Stimulated activated CD4-positive, alpha-beta T cell treated with anti-CD3 and anti-CD28 coated beads, Interleukin-1b, Interleukin-23, amount 100 ng/mL, for 48 hours (primary cell): ENCODE measurements at regions not wholly inside any gene's neighbourhood (a gene's known extent, or its start where the extent isn't known, plus 50 kb on each side); places are given as distances from the start of the nearest gene placed in this dataset.
A peak's percentile ranks its signal among the peaks of the same experiment; 100 is the strongest.

Experiments used
- DNase-seq: peaks from one replicate; pipeline ENCODE4 v3.0.0-alpha.2; 2020

DNA sequence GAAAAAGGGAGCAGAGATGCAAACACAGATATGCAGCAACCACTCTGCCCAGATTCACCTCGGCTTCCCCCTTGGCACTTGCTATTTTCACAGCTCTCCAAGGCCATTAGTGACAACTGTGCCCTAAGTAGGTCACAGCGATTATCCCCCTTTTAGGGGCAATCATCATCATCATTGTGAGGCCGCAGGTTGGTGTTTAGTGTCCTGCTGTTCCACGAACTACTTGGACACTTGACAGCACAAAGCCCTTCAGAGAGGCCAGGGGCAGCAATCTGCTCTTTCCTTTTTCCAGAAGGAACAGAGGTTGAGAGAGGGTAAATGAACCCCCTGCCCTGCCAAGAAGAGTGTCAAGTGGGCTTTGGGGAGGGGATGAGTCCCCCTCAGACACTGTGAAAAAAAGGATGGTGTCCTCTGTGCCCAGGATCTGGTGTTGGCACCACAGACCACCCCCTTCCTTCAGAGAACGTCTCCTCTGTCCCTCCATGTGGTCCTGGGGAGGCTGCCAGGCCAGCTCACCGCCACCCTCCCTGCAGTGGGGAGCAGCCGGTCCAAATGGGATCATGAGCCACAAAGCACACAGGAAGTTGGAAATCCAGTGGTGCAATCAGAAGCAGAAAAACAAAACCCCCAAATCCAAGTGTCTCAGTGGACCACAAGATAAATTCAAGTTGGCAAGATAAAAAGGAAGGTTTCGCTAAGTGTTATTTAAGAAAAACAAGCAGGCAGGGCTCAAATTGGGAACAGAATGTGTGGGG, 78.4 kb upstream of the MED9 start:
- DNase-seq = no peak

DNA sequence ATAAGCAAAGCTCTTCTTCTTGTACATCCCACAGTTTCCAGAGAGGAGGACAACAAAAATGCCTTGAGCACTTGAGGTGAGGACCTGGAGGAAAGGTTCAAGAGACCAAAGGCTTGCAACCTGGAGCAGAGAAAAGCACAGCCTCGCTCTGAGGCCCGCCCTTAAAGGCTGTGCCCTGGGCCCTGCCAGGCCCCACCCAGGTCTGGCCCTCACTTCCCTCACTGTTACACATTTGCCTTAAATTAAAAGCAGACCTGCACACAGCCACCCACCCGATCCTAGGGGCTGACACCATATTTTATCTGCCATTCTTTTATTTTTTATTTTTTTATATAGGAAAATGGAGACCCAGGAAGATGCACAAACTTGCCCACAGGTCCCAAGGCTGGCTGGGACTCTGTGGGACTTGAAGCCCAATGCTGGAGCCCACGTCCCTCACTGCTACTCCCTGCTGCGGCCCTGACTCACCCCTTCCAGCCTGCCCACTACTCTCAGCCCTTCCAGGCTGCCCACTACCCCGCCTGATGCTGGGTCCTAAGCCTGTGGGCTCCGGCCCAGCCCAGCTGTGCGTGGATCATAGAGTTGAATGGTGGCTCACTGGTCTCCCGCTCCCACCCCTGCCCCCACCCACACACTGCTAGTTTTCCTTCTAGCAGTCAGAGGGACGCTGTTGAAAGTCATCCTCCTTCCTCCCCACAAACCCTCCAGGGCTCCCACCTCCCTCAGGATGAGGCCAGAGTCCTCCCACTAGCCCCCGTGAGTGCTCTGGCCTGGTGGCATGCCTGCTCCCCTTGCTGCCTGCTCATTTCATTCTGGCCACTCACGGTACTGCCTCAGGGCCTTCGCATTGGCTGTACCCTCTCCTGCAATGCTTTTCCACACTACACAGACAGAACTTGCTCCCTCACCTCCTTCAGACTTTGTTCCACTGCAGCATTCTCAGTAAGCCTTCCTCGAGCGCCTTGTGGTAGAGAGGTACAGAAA, 77.6 kb upstream of the MED9 start:
- DNase-seq = no peak

DNA sequence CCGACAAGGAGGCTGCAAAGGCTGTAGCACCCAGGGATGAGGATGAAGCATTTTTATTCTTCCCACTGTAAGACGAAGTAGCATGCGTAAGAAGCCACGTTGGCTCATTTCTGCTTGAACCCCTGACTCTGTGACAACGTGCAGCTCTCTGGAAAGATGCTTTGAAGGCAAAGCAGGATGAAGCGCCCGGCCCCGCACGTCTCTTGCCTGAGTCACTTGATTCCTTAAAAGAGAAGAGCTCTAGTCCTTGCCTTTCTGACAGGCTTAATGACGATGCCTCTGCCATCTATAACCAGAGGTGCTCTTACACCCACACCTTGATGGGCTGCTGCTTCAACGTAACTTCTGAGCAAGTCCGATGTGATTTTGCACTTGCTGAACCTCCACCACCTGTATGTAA, 76.7 kb upstream of the MED9 start:
- no peak for DNase-seq

DNA sequence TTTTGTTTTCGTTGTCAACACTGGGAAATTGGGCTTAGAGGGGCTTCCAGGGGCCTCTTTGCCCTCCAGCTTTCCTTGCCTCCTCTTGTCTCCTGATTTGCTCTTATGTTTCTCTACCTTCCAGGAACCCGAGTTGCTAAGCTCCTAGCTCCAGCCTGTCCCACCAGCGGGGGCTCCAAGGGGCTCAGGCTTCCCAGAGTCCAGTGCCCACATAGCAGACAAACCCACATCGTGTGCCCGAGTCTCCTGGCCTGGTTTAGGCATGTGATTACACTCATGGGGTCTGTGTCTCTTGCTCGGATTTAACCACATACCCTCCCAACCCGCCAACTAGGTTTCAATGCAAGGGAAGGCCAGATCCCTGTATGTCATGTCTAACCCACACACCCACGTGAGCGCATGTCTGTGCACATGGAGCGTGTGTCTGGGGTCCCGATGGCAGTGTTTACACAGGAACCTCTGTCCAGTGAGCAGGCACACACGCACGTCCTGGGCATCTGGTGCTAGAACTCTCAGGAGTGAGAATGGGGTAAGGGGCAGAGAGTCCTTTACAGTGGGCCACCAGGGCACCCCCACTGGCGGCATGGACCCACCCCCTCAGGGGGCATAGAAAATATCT, 76.1 kb upstream of the MED9 start:
- DNase-seq = no peak

DNA sequence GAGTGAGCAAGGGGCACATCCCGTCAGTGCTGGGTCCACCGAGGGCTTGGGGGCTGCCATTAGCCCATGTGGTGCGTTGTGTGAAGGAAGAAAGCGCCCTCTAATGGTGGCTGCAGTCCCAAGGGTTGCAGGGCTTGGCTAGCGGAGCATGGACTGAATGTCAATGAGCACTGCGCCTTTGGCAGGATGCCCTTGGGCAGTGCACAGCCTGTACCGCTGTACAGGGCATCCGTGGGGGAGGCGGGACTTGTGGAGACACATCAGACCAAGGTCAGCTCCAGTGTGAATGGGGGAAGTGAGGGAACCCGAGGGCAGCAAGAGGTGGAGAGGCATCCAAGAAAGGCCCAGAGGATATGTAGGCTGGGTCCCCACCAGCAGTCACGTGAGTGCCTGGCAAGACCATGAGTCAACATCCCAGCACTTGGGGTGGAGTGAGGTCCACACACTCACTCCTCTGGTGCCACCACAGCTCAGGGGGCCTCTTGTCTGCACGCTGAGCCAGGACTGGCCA, 75.5 kb upstream of the MED9 start:
- DNase-seq = no peak

DNA sequence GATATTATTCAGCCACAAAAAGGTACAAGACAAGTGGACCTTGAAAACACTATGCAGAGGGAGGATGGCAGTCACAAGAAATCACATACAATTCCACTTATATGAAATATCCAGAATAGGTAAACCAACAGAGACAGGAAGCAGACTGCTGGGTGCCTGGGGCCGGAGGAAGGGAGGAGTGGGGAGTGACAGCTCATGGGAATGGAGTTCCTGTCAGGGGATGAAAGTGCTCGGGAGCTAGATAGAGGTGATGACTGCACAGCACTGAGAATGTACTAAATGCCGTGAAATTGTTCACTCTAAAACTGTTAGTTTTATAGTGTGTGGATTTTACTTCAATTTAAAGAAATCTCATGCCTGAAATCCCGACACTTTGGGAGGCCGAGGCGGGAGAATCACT, 74.2 kb upstream of the MED9 start:
- no peak for DNase-seq

DNA sequence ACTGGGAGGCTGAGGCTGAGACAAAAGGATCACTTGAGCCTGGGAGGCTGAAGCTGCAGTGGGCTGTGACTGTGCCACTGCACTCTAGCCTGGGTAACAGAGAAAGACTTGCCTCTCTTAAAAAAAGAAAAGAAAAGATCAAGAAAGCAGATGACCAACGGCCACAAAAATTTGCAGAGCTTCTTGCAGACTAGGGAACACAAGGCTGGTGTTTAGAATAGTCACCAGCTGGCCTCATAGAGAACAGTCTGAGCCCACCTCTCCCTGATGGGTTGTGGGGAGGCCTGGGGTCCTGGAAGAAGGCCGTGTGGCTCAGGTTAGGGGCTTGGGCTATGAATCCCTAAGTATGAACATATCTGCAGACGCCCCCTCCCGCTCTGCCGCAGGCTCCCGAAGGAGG, 73.7 kb upstream of the MED9 start:
- no peak for DNase-seq

DNA sequence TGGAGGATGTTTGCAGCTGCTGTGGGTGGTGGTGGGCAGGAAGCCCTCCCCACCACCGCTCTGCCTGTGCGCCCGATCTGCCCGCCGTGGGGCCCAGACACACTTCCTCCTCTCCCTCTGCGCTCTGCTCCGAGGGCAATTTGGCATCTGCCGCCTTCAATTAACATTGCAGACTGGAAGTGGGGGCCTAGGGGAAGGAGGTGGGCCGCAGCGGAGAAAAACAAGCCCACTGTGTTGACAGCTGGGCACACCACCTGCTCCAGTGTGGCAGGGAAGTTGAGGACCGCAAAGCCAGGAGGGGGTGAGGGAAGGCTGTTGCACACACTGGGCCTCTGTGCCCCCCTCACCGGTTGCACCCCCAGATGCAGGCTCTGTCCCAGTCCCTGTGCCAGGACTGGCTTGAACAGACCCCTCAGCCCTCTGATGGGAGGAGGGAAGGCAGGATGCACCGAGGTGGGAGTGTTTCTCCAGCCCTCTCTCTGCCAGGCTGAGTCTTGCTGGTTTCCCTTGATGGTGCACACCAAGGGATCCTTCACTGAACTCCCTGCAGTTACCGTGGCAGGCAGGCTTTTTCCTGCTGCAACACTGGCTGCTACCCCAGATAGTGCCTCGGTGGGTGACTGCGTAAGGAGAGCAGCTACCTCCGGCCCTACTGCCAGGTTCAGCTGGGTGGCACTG, 72.8 kb upstream of the MED9 start:
- peak; percentile 25 for DNase-seq

DNA sequence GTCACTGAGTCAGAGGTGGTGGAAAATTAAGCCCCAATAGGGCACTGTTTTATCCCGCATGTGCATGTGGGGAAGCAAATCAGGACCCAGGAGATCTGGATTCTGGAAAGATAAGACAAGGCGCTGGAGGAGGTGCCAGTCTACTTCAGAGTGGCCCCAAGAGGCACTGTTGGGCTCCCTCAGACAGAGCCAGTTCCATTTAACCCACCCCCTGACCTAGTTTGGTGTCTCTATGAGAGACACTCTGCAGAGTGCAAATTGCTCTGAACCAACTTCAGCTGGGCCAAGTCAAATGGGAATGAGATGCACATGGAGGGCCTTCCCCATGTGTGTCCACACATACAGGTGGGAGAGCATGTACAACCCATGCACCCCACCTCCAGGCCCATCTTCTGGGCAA, 71.1 kb upstream of the MED9 start:
- DNase-seq = no peak

DNA sequence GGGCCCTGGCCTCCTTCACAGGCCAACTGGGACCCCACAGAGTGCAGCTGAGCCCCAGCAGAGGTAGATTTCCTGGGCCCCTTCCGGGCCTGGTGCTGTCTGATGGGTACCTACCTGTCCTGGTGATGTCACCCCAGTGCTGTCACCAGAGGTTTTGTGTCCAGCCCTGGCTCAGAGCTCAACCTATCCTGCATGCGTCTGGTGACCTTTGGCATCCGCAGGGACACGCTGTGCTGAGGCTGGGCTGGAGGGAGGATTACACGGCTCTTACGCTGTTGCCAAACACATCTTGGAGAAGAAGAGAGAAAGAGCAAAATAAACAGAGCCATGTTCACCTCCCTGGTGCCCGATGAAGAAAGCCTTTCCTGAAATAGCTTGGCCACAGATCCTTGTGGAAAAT, 70.6 kb upstream of the MED9 start:
- no peak for DNase-seq

DNA sequence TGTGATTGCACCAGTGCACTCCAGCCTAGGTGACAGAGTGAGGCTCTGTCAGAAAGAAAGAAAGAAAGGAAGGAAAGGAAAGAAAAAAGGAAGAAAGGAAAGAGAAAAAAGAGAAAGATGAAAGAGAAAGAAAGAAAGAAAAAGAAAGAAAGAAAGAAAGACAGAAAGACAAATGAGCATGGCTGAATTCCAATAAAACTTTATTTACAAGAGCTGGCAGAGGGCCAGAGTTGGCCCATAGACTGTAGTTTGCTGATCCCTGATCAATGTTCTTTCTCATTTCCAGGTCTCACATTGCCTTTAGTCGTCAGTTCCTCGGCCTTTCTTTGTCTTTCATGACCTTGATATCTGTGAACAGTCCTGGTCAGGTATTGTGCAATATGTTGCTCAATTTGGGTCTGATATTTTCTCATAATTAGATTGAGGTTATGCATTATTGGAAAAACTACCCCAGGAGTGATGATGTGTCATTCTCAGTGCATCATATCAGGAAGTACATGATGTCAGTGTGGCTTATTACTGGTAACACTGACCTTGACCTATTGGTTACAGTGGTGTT, 68.5 kb upstream of the MED9 start:
- no peak for DNase-seq

DNA sequence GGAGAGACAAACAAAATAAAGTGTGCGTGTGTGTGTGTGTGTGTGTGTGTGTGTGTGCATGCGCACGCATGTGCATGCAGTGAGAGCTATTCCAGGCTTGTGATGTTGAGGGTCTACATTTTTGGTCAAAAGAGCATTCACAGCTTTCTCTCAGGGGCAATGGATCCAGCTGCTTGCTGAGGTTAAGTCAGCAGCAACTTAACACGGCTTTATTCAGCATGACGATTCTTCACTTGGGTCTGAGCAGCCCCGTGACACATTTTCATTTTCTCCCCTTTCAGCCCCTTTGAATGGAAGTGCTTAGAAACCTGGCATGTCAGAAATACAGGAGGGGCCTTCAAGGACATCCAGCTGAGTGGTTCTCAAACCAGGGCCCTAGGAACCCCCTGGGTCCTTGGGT, 66.4 kb upstream of the MED9 start:
- DNase-seq = no peak

DNA sequence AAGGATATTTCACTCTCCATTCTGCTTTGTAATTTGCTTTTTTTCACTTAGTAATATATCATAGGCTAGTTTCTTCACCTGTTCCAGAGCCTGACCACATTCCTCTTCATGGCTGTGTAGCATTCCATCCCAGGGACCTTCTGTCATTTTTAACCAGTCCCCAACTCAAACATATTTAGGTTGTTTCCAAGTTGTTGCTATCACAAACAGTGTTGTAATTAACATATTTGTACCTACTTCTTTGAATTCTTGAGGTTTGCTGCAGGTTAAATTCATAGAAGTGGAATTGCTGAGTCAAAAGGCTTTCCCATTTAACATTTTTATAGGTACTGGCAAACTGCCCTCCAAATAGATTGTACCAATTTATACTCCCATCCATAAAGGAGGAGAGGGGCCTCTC, 65.1 kb upstream of the MED9 start:
- DNase-seq = no peak

DNA sequence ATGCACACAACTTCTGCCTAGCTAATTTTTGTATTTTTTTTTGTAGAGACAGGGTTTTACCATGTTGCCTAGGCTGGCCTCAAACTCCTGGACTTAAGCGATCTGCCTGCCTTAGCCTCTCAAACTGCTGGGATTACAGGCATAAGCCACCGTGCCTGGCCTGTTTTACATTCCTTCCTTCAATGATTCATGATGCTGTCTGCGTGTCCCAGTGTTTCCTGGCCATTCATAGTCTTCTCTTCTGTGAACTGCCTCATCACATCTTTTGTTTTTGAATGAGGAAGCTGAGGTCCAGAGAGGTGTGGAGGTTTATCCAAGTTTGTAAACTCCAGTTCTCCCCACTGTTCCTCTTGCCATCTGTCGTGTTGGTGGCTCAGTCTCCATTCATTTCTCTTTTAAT, 64.5 kb upstream of the MED9 start:
- DNase-seq = no peak

DNA sequence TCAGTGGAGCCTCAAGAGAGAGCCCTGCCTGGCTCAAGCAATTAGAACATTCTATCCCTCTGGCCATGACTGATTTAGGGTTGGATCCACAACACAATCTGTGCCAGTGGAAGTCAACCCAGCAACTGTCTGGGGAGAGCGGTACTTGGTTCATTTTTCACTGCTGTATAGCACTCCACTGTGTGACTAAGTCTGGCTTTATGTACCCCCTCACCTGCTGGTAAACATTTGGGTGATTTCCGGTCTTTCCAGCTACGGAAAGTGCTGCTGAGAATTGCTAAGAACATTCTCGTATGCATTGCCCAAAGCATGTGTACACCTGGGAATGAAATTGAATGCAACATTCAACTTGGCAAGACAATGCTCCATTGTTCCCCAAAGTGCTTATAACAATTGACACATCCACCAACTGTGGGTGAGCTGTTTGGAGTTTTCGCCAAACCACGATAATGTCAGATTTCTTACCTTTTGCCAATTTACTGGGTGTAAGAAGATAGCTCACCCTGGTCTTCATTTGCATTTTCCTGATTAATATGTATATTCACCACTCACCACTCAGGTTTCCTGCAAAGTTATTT, 63.5 kb upstream of the MED9 start:
- no peak for DNase-seq

DNA sequence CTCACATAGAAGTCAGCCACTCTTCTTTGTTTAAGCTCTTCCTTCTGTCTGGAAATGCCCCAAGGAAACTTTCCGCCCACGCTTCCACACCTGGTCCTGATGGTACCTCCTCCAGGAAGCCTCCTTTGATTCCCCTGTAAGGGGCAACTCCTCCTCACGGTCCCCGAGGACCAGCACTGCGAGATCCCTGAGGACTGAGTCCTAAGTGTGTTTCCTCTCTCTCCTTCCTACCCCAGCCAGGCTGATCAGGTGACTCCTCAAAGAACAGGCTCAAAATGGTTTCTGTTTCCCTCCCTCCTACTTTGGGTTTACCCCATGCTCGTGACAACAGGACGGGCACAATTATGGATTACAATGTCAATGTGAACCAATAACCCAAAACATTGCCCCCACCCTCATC, 63.0 kb upstream of the MED9 start:
- DNase-seq = no peak

DNA sequence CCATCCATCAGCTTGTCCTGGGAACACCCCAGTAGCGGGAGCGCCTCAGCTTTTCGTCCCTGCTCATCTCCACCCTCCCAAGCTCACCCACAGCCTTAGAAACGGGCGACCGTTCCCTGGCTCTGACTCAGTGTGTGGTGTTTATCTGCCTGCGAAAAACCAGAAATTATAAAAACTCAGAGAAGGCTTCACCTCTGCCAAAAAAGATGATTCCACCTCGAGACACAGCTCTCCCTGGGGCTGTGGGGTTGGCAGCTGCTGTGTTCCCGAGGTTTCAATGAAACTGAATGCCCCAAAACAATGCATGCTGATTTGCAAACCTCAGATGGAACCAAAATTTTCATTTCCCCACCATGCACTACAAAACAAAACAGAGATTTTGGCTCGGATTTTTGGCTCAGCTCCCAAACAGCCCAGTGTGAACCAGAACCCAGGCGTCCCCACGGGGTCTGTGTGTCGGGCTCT, 62.4 kb upstream of the MED9 start:
- DNase-seq = no peak

DNA sequence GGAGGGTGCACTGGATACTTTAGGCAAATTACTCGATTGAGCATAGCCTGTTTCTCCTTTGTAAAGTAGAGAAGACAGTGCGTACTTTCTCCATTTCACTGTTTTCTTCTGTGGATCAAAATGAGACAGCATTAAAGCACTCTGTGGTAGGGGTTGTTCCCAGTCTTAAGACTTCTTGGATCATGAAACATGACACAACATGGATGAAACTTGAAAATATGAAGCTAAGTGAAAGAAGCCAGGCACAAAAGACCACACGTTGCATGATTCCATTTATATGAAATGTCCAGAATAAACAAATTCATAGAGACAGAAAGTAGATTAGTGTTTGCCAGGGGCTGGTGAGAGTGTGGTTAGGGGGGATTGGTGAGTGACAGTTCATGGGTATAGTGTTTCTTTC, 61.8 kb upstream of the MED9 start:
- DNase-seq = no peak

DNA sequence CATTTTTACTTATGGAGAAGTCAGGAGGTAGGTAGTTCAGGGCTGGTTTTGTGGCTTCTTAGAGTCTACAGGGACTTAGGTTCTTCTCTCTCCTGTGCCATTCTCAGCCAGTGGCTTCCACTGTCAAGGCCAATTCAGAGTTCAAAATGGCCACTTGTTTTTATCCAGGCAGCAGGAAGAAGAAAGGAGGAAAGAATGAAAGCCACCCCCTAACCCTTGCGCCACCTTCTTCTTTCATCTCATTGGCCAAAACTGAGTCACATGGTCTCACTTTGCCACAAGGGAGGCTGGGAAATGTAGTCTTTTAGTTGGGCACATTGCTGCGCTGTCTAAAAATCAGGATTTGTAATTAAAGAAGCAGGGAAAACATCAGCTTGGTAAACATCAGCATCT, 60.8 kb upstream of the MED9 start:
- DNase-seq = peak; percentile 31

DNA sequence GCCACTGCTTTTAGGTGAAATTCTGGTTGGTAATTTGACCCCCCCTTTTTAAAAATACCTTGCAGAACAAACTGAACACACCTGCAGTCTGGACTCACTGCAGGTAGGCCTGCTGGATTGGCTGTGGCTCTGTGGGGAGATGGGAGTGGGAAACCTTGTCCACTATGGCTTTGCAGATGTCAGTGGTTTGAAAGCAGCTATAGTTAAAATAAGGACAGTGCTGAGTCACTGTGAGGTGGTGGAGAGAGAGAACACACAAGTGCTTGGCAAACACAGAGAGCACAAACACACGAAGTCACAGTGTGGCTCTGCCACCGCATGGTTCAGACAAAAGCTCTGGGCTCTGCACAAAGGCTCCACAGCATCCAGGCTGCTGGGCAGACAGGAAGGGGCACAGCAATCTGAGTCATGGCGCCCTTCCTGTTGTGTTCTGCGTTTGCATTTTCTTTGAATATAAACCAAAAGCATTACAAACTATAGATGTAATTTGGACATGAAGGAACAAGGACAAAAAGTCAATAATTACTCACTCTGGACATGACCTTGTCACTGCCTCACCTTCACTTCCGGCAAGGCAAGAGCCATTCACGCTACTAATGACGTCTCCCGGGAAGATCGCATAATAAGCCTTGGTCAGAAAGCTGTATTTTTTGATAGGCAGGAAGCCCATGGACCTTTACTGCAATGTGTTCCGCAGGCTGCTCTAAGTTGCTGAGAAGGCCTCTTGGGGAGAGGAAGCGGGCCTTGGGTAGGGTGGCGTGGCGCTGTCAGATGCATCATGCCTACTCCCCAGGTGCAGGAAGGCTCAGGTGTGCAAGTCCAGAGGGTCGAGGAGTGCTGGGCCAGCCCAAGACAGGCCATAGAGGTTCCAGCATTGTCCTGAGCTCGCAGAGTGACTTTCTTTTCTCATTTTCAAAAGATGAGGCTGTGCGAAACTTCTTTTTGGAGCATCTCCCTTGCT, 60.1 kb upstream of the MED9 start:
- DNase-seq = peak; percentile 45

DNA sequence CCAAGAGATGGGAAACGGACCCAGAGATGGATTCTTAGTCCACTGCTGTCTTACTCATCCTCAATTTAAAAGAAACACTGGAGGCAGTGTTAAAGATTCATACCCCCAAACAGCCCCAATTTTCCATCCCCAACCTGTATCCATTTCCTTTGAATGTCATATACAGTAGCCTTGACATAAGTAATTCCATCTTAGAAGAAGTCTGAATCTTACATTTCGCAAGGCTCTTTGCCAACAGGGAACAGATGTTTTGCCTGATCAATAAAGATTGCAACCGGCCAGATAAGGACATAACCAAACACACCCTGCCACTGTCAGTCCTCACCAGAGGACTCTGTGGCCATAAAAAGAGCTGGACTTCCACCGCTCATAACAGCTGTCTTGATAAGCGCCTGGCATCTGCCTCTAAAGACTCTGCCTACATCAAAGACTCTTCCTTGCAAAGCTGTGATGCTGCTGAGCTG, 59.0 kb upstream of the MED9 start:
- no peak for DNase-seq
